H1 (cell line): ENCODE measurements at regions not wholly inside any gene's neighbourhood (a gene's known extent, or its start where the extent isn't known, plus 50 kb on each side); places are given as distances from the start of the nearest gene placed in this dataset.

Experiments used
- CTCF ChIA-PET: fragments of 300-600 bp; sonication (Branson Sonifier 250); formaldehyde crosslinking; loops from one replicate; lab custom pipeline; 2021; ENCODE audit not compliant: partially characterized antibody; lab: Charles Lee
- POLR2A ChIA-PET: fragments of 300-600 bp; sonication (Branson Sonifier 250); formaldehyde crosslinking; loops from one replicate; lab custom pipeline; 2021; ENCODE audit warnings: inconsistent platforms; ENCODE audit not compliant: partially characterized antibody; lab: Charles Lee
- DNase-seq, 2 experiments: peaks; one replicate each; pipeline versions ENCODE4 v3.0.0 to v3.0.0-alpha.2; 2010 to 2022; ENCODE audit warnings: low spot score in 2 of 2, low read depth in 1 of 2, mixed read lengths in 1 of 2
- FAIRE-seq: peaks from 2 replicates; lab custom pipeline; 2011; peaks lifted over from hg19 to GRCh38; lab: Jason Lieb, UNC
- H2AFZ ChIP-seq: 2 replicates; pipeline ENCODE4 v1.8.1; 2012; ENCODE audit warnings: low read length, inconsistent platforms
- H2AK5ac ChIP-seq: 2 replicates; pipeline ENCODE4 v1.6.1; 2013; ENCODE audit warnings: low read depth, low read length
- H2BK120ac ChIP-seq: replicated peaks from 2 replicates; pipeline ENCODE3; 2013; ENCODE audit warnings: low read depth, low read length, inconsistent platforms
- H2BK12ac ChIP-seq: 2 replicates; pipeline ENCODE4 v1.6.1; 2013; ENCODE audit warnings: low read depth, low read length
- H2BK15ac ChIP-seq: 2 replicates; pipeline ENCODE4 v1.6.1; 2013; ENCODE audit warnings: low read length
- H2BK20ac ChIP-seq: 2 replicates; pipeline ENCODE4 v1.6.1; 2013; ENCODE audit warnings: low read length
- H2BK5ac ChIP-seq: 2 replicates; pipeline ENCODE4 v1.6.1; 2013; ENCODE audit warnings: low read depth, low read length
- H3K14ac ChIP-seq: 2 replicates; pipeline ENCODE4 v1.6.1; 2013; ENCODE audit warnings: inconsistent platforms; ENCODE audit not compliant: insufficient read length
- H3K18ac ChIP-seq: 2 replicates; pipeline ENCODE4 v1.6.1; 2013; ENCODE audit warnings: low read length; ENCODE audit errors: extremely low read depth
- H3K23ac ChIP-seq: 2 replicates; pipeline ENCODE4 v1.6.1; 2013; ENCODE audit warnings: inconsistent platforms; ENCODE audit not compliant: insufficient read length
- H3K23me2 ChIP-seq: 2 replicates; pipeline ENCODE4 v1.6.1; 2013; ENCODE audit warnings: low read depth, low read length
- H3K27ac ChIP-seq: 2 replicates; pipeline ENCODE4 v1.6.1; 2011; ENCODE audit warnings: low read depth, low read length, inconsistent platforms
- H3K27me3 ChIP-seq, 4 experiments: replicated peaks in 1 of 4; 1 replicate in 1 of 4; 2 replicates in 3 of 4; pipeline versions ENCODE4 v1.6.1 to v1.8.1; 2011 to 2013; ENCODE audit warnings: low read length in 3 of 4, mild to moderate bottlenecking in 3 of 4, inconsistent platforms in 2 of 4, mixed read lengths in 2 of 4, moderate library complexity in 1 of 4; ENCODE audit not compliant: control insufficient read depth in 3 of 4, insufficient read depth in 3 of 4; ENCODE audit errors: extremely low read depth in 1 of 4
- H3K36me3 ChIP-seq, 4 experiments: 2 replicates each; pipeline versions ENCODE4 v1.6.1 to v1.8.1; 2011 to 2013; ENCODE audit warnings: mild to moderate bottlenecking in 4 of 4, low read length in 3 of 4, moderate library complexity in 2 of 4, control low read depth in 1 of 4, inconsistent platforms in 1 of 4; ENCODE audit not compliant: insufficient read depth in 4 of 4, control insufficient read depth in 2 of 4
- H3K4ac ChIP-seq: replicated peaks from 2 replicates; pipeline ENCODE3; 2013; ENCODE audit warnings: low read length, low read depth, mixed read lengths, inconsistent platforms; ENCODE audit not compliant: insufficient read length
- H3K4me1 ChIP-seq, 4 experiments: replicated peaks in 1 of 4; 1 replicate in 1 of 4; 2 replicates in 3 of 4; pipeline versions ENCODE4 v1.6.1 to v1.8.1; 2011 to 2013; ENCODE audit warnings: low read length in 3 of 4, inconsistent platforms in 2 of 4, mixed read lengths in 1 of 4; ENCODE audit not compliant: insufficient read depth in 4 of 4, control insufficient read depth in 3 of 4
- H3K4me2 ChIP-seq, 2 experiments: 2 replicates each; pipeline versions ENCODE4 v1.6.1 to v1.8.1; 2011 to 2013; ENCODE audit warnings: low read depth in 2 of 2, low read length in 2 of 2, control low read depth in 1 of 2, inconsistent platforms in 1 of 2, mild to moderate bottlenecking in 1 of 2; ENCODE audit not compliant: insufficient read depth in 1 of 2
- H3K4me3 ChIP-seq, 4 experiments: fragments of 200-600, 300-600 bp in 1 of 4; sonication (generic), shearing (Covaris generic), sonication (Bioruptor Twin) in 1 of 4; 2 replicates each; pipeline versions ENCODE4 v1.5.1 to v1.8.1; 2011 to 2016; ENCODE audit warnings: low read length in 4 of 4, low read depth in 3 of 4, control low read depth in 2 of 4, inconsistent platforms in 2 of 4, mild to moderate bottlenecking in 2 of 4, mixed read lengths in 1 of 4, moderate library complexity in 1 of 4; ENCODE audit not compliant: insufficient read depth in 2 of 4; ENCODE audit errors: extremely low read depth in 1 of 4
- H3K56ac ChIP-seq: replicated peaks from 2 replicates; pipeline ENCODE3; 2013; ENCODE audit warnings: low read depth, mild to moderate bottlenecking, mixed read lengths, low read length, inconsistent platforms; ENCODE audit not compliant: insufficient read length
- H3K79me1 ChIP-seq: 2 replicates; pipeline ENCODE4 v1.6.1; 2013; ENCODE audit warnings: low read depth, low read length, control low read depth
- H3K79me2 ChIP-seq, 2 experiments: 2 replicates each; pipeline versions ENCODE4 v1.6.1 to v1.8.1; 2012 to 2013; ENCODE audit warnings: low read length in 2 of 2, mild to moderate bottlenecking in 2 of 2, inconsistent platforms in 1 of 2; ENCODE audit not compliant: insufficient read depth in 2 of 2, control insufficient read depth in 1 of 2
- H3K9ac ChIP-seq, 4 experiments: replicated peaks in 1 of 4; 1 replicate in 1 of 4; 2 replicates in 3 of 4; pipeline versions ENCODE4 v1.6.1 to v1.8.1; 2011 to 2013; ENCODE audit warnings: low read depth in 3 of 4, low read length in 3 of 4, control low read depth in 2 of 4, mild to moderate bottlenecking in 2 of 4, moderate library complexity in 2 of 4, inconsistent platforms in 1 of 4; ENCODE audit errors: extremely low read depth in 1 of 4
- H3K9me3 ChIP-seq, 2 experiments: 2 replicates each; pipeline versions ENCODE4 v1.6.1 to v1.8.1; 2012 to 2013; ENCODE audit warnings: mild to moderate bottlenecking in 2 of 2, moderate library complexity in 2 of 2, control low read depth in 1 of 2, inconsistent platforms in 1 of 2, low read depth in 1 of 2, low read length in 1 of 2, mixed read lengths in 1 of 2; ENCODE audit not compliant: insufficient read depth in 2 of 2
- H4K20me1 ChIP-seq, 2 experiments: replicated peaks in 1 of 2; 2 replicates each; pipeline versions ENCODE3 to v1.8.1; 2011 to 2013; ENCODE audit warnings: inconsistent platforms in 2 of 2, low read length in 2 of 2, mild to moderate bottlenecking in 1 of 2; ENCODE audit not compliant: insufficient read depth in 2 of 2, control insufficient read depth in 1 of 2
- H4K5ac ChIP-seq: 2 replicates; pipeline ENCODE4 v1.6.1; 2013; ENCODE audit warnings: low read length, low read depth, mixed read lengths, inconsistent platforms; ENCODE audit not compliant: insufficient read length
- H4K8ac ChIP-seq: 2 replicates; pipeline ENCODE4 v1.8.0; 2013; ENCODE audit warnings: mild to moderate bottlenecking, moderate library complexity, low read length, inconsistent platforms; ENCODE audit not compliant: insufficient read depth; ENCODE audit errors: extremely low read depth
- H4K91ac ChIP-seq: replicated peaks from 2 replicates; pipeline ENCODE3; 2013; ENCODE audit warnings: low read length, mixed read lengths, inconsistent platforms; ENCODE audit not compliant: insufficient read length
- ATF3 ChIP-seq: IDR thresholded peaks from 2 replicates; pipeline ENCODE4 v1.6.1; 2011; ENCODE audit warnings: low read depth, mild to moderate bottlenecking, low read length; ENCODE audit not compliant: insufficient read depth
- WGBS, 2 experiments: shearing (Covaris generic) in 1 of 2; methylation state at CpG; one replicate each; pipeline versions ENCODE4 v1.1.6 to v1.1.7; 2013 to 2015; ENCODE audit warnings: low lambda C conversion rate in 2 of 2, mixed read lengths in 2 of 2, inconsistent platforms in 1 of 2, low coverage in 1 of 2, missing lambda C conversion rate in 1 of 2; ENCODE audit not compliant: insufficient replicate concordance in 2 of 2, insufficient coverage in 1 of 2, insufficient read length in 1 of 2; ENCODE audit errors: extremely low coverage in 1 of 2, missing lambda C conversion rate in 1 of 2; 5-methylcytosine and 5-hydroxymethylcytosine counted together

- Histone ChIP-seq H3K4me1 (no peaks in the 10 kb centered on the region), H2BK12ac (no peak overlapping the region), H3K79me1 (no peaks in the 10 kb centered on the region), H3K18ac (no peak overlapping the region), H4K91ac (no peak overlapping the region), H2BK20ac (no peak overlapping the region), H2BK15ac (no peak overlapping the region), H3K23me2 (no peaks in the 10 kb centered on the region), H3K27me3 (no peaks in the 10 kb centered on the region; a peak in 1 of 7 replicates), H2AFZ (no peak overlapping the region), H3K79me2 (no peaks in the 10 kb centered on the region), H3K9me3 (0 out of 4 replicates have a peak, but pooled peaks cover 3 to 5% of the 10 kb centered on the region in 2 experiments), H3K4ac (no peak overlapping the region), H3K4me2 (no peak overlapping the region), H4K5ac (no peak overlapping the region), H3K4me3 (no peak overlapping the region), H2AK5ac (no peak overlapping the region), H3K36me3 (no peaks in the 10 kb centered on the region), H2BK120ac (no peak overlapping the region), H3K9ac (no peak overlapping the region), H3K14ac (no peak overlapping the region), H4K8ac (no peak overlapping the region), H4K20me1 (no peaks in the 10 kb centered on the region), H3K56ac (no peak overlapping the region), H3K23ac (no peak overlapping the region), H3K27ac (no peak overlapping the region), H2BK5ac (no peak overlapping the region)
- no peak for FAIRE-seq
- 88% methylated on average over 4 of the region's 4 CpGs; no CpG with 5 or more reads in 1 of the 2 experiments for WGBS, 2 experiments
- ChIA-PET POLR2A (no interaction called here), CTCF (interaction anchor here (0.9 kb wide), 1 partner anchor 51 kb away, joined by 3 read pairs; no protein-coding TSS in a partner anchor)
- TF ChIP-seq ATF3: no peak
- DNase-seq: no peak
Observed at GRCh38 chr7:25617214-25617613, 388.9 kb upstream of the NPVF start.
